OCI-LY1 (cell line): ENCODE measurements at regions not wholly inside any gene's neighbourhood (a gene's known extent, or its start where the extent isn't known, plus 50 kb on each side); places are given as distances from the start of the nearest gene placed in this dataset.

Experiments used
- H2AFZ ChIP-seq: fragments of 200-600 bp; sonication (generic), shearing (Covaris generic); 2 replicates; pipeline ENCODE4 v1.6.0; 2014; ENCODE audit warnings: antibody characterized with exemption, mild to moderate bottlenecking, low read length
- H3F3A ChIP-seq: fragments of 200-600 bp; sonication (generic), shearing (Covaris generic); 2 replicates; pipeline ENCODE4 v1.6.0; 2014; ENCODE audit warnings: mild to moderate bottlenecking, antibody characterized with exemption, low read length, moderate library complexity; ENCODE audit not compliant: insufficient read depth
- H3K27ac ChIP-seq: fragments of 200-600 bp; sonication (generic); 2 replicates; pipeline ENCODE4 v1.5.1; 2014; ENCODE audit warnings: low read length, mixed run types, mild to moderate bottlenecking, low read depth; ENCODE audit not compliant: poor library complexity, severe bottlenecking
- H3K27me3 ChIP-seq: fragments of 200-600 bp; sonication (generic); 2 replicates; pipeline ENCODE4 v1.6.0; 2014; ENCODE audit warnings: antibody characterized with exemption, mild to moderate bottlenecking, low read length, moderate library complexity; ENCODE audit not compliant: insufficient read depth
- H3K36me3 ChIP-seq: fragments of 200-600 bp; sonication (generic); 2 replicates; pipeline ENCODE4 v1.6.1; 2014; ENCODE audit warnings: mild to moderate bottlenecking, antibody characterized with exemption, low read length, moderate library complexity, mixed read lengths; ENCODE audit not compliant: insufficient read depth
- H3K4me1 ChIP-seq: fragments of 200-600 bp; sonication (generic); 2 replicates; pipeline ENCODE4 v1.5.1; 2014; ENCODE audit warnings: mild to moderate bottlenecking, low read length, moderate library complexity; ENCODE audit not compliant: insufficient read depth, severe bottlenecking
- H3K4me2 ChIP-seq: fragments of 200-600 bp; sonication (generic), shearing (Covaris generic); 2 replicates; pipeline ENCODE4 v1.6.1; 2014; ENCODE audit warnings: low read length
- H3K4me3 ChIP-seq: fragments of 200-600 bp; sonication (generic); 2 replicates; pipeline ENCODE4 v1.5.1; 2014; ENCODE audit warnings: low read length, low read depth, mild to moderate bottlenecking, mixed read lengths; ENCODE audit not compliant: poor library complexity, severe bottlenecking
- H3K79me2 ChIP-seq: fragments of 200-600 bp; shearing (Covaris generic); 2 replicates; pipeline ENCODE4 v1.6.1; 2016; ENCODE audit warnings: mixed run types, low read length, mixed read lengths; ENCODE audit not compliant: insufficient read depth
- H3K9ac ChIP-seq: fragments of 200-600 bp; sonication (generic), shearing (Covaris generic); 2 replicates; pipeline ENCODE4 v1.6.1; 2014; ENCODE audit warnings: mild to moderate bottlenecking, low read length, mixed read lengths
- H3K9me2 ChIP-seq: fragments of 200-600 bp; sonication (generic), shearing (Covaris generic); 2 replicates; pipeline ENCODE4 v1.6.1; 2014; ENCODE audit warnings: low read depth, mild to moderate bottlenecking, low read length, mixed read lengths
- H3K9me3 ChIP-seq: fragments of 200-600 bp; shearing (Covaris generic); 2 replicates; pipeline ENCODE4 v1.6.1; 2014; ENCODE audit warnings: low read length, mixed read lengths
- H4K20me1 ChIP-seq: fragments of 200-600 bp; sonication (generic), shearing (Covaris generic); 2 replicates; pipeline ENCODE4 v1.6.0; 2016; ENCODE audit warnings: mild to moderate bottlenecking, low read length; ENCODE audit not compliant: insufficient read depth
- CTCF ChIP-seq: fragments of 200-600 bp; sonication (generic), shearing (Covaris generic); IDR thresholded peaks from 2 replicates; pipeline ENCODE4 v1.5.1; 2017; ENCODE audit warnings: mild to moderate bottlenecking, antibody characterized with exemption, low read length, moderate library complexity, mixed read lengths
- EZH2 ChIP-seq: fragments of 200-600 bp; sonication (generic), shearing (Covaris generic); IDR thresholded peaks from 2 replicates; pipeline ENCODE4 v1.8.0; 2017; ENCODE audit warnings: borderline replicate concordance, mixed run types, mild to moderate bottlenecking, antibody characterized with exemption, low read length, moderate library complexity, mixed read lengths

GRCh38 chr2:14511541-14511940, 121.0 kb upstream of the LRATD1 start:
- Histone ChIP-seq H3K9me2 (no peaks in the 10 kb centered on the region), H3K9me3 (no peaks in the 10 kb centered on the region), H3K27me3 (no peaks in the 10 kb centered on the region), H3K36me3 (no peaks in the 10 kb centered on the region), H3F3A (no peaks in the 10 kb centered on the region), H2AFZ (no peak overlapping the region), H3K9ac (no peak overlapping the region), H3K4me2 (no peak overlapping the region), H3K79me2 (no peaks in the 10 kb centered on the region), H3K4me1 (no peaks in the 10 kb centered on the region), H3K27ac (no peak overlapping the region), H4K20me1 (no peaks in the 10 kb centered on the region), H3K4me3 (no peak overlapping the region)
- TF ChIP-seq CTCF (no peak), EZH2 (no peak)

- H3K79me2 ChIP-seq, result no peaks in the 10 kb centered on the region
- no peaks in the 10 kb centered on the region for H3K36me3 ChIP-seq
- no peaks in the 10 kb centered on the region for H3F3A ChIP-seq
- no peaks in the 10 kb centered on the region for H4K20me1 ChIP-seq
- TF ChIP-seq CTCF, result no peak
- TF ChIP-seq EZH2, result no peak
- H3K27me3 ChIP-seq, result no peaks in the 10 kb centered on the region
- no peaks in the 10 kb centered on the region for H3K9me2 ChIP-seq
- H3K9me3 ChIP-seq, result no peaks in the 10 kb centered on the region
- H3K9ac ChIP-seq, result no peak overlapping the region
- H3K4me2 ChIP-seq, result no peak overlapping the region
- no peak overlapping the region for H3K27ac ChIP-seq
- H2AFZ ChIP-seq, result no peak overlapping the region
- no peak overlapping the region for H3K4me3 ChIP-seq
- H3K4me1 ChIP-seq, result no peaks in the 10 kb centered on the region
Measured at GRCh38 chr2:14513903-14514302, 118.6 kb upstream of the LRATD1 start.

- Histone ChIP-seq H3K79me2 (no peaks in the 10 kb centered on the region), H3K4me3 (no peak overlapping the region), H3K27ac (no peak overlapping the region), H3K4me2 (no peak overlapping the region), H3K36me3 (no peaks in the 10 kb centered on the region), H3K9me2 (no peaks in the 10 kb centered on the region), H3K4me1 (no peaks in the 10 kb centered on the region), H3K27me3 (no peaks in the 10 kb centered on the region), H3F3A (no peaks in the 10 kb centered on the region), H2AFZ (no peak overlapping the region), H4K20me1 (no peaks in the 10 kb centered on the region), H3K9me3 (no peaks in the 10 kb centered on the region), H3K9ac (no peak overlapping the region)
- TF ChIP-seq EZH2 (no peak), CTCF (no peak)
Measured at GRCh38 chr2:14516844-14517243, 115.7 kb upstream of the LRATD1 start.
